ENCODE measurements at regions not wholly inside any gene's neighbourhood (a gene's known extent, or its start where the extent isn't known, plus 50 kb on each side); places are given as distances from the start of the nearest gene placed in this dataset.

DNA sequence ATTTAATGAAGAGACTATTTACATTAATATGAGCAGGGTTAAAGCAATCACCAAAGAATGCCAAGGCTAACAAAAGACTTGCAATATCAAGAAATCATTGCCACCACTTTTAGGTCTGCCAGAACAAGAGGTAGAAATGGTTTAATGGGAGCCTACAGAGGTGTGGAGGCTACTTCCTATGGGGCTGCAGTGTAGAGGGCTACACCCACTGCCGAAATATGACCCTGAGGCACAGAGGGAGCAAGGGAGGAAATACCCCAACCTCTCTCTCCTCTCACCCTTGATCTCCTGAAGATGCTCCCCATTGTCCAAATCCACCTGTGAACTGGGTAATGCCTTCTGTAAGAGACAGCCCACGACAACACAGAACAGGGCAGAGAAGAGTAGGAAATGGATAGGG, 315.4 kb downstream of the SMAD2 start:
- TF ChIP-seq, protein P1, sequence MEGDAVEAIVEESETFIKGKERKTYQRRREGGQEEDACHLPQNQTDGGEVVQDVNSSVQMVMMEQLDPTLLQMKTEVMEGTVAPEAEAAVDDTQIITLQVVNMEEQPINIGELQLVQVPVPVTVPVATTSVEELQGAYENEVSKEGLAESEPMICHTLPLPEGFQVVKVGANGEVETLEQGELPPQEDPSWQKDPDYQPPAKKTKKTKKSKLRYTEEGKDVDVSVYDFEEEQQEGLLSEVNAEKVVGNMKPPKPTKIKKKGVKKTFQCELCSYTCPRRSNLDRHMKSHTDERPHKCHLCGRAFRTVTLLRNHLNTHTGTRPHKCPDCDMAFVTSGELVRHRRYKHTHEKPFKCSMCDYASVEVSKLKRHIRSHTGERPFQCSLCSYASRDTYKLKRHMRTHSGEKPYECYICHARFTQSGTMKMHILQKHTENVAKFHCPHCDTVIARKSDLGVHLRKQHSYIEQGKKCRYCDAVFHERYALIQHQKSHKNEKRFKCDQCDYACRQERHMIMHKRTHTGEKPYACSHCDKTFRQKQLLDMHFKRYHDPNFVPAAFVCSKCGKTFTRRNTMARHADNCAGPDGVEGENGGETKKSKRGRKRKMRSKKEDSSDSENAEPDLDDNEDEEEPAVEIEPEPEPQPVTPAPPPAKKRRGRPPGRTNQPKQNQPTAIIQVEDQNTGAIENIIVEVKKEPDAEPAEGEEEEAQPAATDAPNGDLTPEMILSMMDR (IDR thresholded peaks at IDR 0.05; ENCODE audit: low read depth, low read length): no peak
- no peak for TF ChIP-seq EZH2phosphoT487 (IDR thresholded peaks at IDR 0.05; ENCODE audit: low read depth)
